Fibroblast of pulmonary artery (primary cell): ENCODE measurements at regions not wholly inside any gene's neighbourhood (a gene's known extent, or its start where the extent isn't known, plus 50 kb on each side); places are given as distances from the start of the nearest gene placed in this dataset.

Experiments
- DNase-seq: peaks from one replicate; pipeline ENCODE4 v3.0.0-alpha.2; 2010; ENCODE audit warnings: low read depth
- H3K4me3 ChIP-seq: replicated peaks from 2 replicates; pipeline ENCODE4 v1.5.1; 2011; ENCODE audit warnings: low read depth, mild to moderate bottlenecking, control low read depth, low read length, moderate library complexity
- CTCF ChIP-seq: IDR thresholded peaks from 2 replicates; pipeline ENCODE4 v1.5.1; 2011; ENCODE audit warnings: mild to moderate bottlenecking, control low read depth, low read length, inconsistent platforms; ENCODE audit errors: missing control alignments

- no peak for TF ChIP-seq CTCF
- DNase-seq: no peak
Observed at GRCh38 chr13:109606520-109606919, 179.9 kb downstream of the IRS2 start.

GRCh38 chr13:109605846-109606245 lies 180.5 kb downstream of the IRS2 start:
- no peak for TF ChIP-seq CTCF
- H3K4me3 ChIP-seq: no peak overlapping the region
- DNase-seq: no peak

More at GRCh38 chr13:109606520-109606919, 179.9 kb downstream of the IRS2 start:
- no peak overlapping the region for H3K4me3 ChIP-seq

GRCh38 chr13:109604894-109605293 lies 181.5 kb downstream of the IRS2 start:
- no peak for DNase-seq
- TF ChIP-seq CTCF: no peak
- H3K4me3 ChIP-seq: no peak overlapping the region

GRCh38 chr13:109602356-109602755 lies 184.0 kb downstream of the IRS2 start:
- no peak for DNase-seq
- no peak overlapping the region for H3K4me3 ChIP-seq
- TF ChIP-seq CTCF: no peak

- TF ChIP-seq CTCF: no peak
- no peak for DNase-seq
- no peak overlapping the region for H3K4me3 ChIP-seq
Observed at GRCh38 chr13:109599901-109600657, 186.3 kb downstream of the IRS2 start.

GRCh38 chr13:109595471-109595870 lies 190.9 kb downstream of the IRS2 start:
- TF ChIP-seq CTCF: no peak
- DNase-seq: no peak
- no peak overlapping the region for H3K4me3 ChIP-seq

- no peak overlapping the region for H3K4me3 ChIP-seq
- no peak for DNase-seq
- no peak for TF ChIP-seq CTCF
Observed at GRCh38 chr13:109593230-109593629, 193.2 kb downstream of the IRS2 start.
